Hematopoietic multipotent progenitor cell treated with erythropoietin and hydrocortisone succinate and interleukin-3 and kit ligand, for 8 days (in vitro differentiated cells): ENCODE measurements at regions not wholly inside any gene's neighbourhood (a gene's known extent, or its start where the extent isn't known, plus 50 kb on each side); places are given as distances from the start of the nearest gene placed in this dataset.

Source experiments
- DNase-seq: peaks from one replicate; pipeline ENCODE4 v3.0.0-alpha.2; 2015

DNA sequence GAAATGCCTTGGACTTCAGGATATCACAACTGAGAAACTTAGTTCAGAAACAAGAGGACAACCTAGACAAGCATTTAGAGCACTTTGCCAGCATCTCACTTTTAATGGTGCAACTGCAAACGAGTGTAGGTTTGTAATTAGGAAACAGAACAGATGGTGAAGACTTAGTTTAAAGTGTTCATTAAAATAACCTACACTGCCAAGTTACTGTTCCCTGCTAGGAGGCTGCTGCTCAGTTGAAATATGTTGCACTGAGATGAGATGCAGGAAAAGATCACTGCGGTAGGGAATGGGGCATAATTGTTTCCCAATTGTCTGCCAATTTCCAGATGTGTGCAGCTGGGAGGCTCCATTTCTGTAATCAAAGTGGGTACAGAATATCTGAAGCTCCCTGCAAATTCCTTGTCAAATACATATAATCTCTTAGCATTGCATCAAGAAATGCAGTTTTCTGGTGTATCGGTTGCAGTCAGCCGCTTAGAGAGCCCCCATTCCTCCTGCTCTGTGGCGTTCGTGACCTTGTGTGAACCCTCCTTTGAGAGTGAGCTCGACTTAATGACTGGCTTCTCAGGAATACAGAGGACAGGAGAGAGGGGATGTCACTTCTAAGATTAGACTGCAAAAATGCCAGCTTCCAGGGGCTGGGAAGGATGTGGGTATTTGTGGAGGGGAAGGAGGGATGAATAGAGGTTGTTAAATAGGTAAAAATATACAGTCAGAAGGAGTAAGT is 448.9 kb downstream of the MED10 start:
- no peak for DNase-seq

DNA sequence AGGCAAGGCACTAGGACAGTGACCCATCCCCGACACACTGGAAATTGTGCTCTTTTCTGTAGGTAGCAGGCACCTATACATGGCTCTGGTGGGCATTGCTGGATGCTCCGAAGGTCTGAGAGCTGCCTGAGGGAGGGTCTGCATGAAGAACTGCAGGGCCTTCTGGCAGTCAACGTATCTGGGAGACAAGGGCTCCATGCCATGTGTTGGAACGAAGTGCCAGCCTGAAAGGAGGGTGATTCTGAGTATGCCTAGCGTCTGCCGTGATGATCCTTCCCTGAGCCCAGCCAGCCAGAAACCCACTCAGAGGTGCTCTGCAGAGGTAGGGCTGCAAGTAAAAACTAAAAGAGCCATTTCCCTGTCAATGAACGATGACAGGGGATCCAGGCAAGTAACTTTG is 453.2 kb downstream of the MED10 start:
- DNase-seq: no peak

DNA sequence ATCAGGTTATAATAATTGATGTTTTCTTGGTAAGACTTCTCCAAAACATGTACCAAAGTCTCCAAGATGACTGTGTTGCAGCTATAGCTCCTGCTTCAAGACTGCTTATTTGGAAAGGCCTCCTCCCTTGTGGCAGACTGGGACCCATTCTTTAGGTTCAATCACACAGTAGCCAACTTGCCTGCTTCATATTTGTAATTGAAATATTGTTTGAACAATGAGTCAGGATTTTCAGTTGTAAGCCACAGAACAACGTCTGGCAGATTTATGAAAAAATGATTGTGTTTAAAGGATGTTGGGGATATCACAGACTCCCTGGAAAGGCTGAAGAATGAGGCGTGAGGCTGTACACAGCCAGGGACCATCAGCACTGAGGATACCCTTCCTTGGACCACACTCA is 458.9 kb downstream of the MED10 start:
- DNase-seq: no peak

DNA sequence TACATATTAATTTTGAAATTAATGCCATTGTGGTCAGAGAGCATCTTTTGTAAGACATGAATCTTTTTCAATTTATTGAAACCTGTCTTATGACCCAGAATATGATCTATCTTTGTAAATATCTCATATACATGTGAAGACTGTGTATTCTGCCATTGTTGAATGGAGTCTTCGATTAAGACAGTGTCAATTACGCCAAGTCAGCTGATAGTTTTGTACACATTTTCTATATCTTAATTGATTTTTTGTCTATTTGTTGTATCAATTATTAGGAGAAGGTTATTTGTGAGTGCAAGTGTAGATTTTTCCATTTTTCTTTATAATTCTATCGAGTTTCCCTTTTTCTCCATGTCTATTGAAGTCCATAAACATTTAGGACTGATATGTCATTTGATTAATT is 471.6 kb downstream of the MED10 start:
- no peak for DNase-seq

DNA sequence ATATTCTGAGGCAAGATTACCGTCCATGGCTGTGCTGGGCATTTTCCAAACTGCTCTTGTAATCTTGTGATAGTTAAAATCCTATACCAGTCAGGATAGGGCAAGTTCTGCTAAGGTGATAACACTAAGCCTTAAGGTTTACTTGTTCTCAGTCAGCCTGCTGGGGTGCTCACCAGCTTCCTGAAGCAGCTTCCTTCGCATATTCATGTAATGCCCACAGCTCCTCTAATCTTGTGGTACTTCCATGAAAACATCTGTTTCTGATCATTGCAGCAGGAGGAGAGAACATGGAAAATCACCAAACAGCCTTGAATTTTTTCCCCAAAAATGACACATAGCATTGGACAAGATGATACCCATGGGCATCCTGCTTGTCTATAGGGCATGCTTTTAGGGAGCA is 473.2 kb downstream of the MED10 start:
- no peak for DNase-seq

DNA sequence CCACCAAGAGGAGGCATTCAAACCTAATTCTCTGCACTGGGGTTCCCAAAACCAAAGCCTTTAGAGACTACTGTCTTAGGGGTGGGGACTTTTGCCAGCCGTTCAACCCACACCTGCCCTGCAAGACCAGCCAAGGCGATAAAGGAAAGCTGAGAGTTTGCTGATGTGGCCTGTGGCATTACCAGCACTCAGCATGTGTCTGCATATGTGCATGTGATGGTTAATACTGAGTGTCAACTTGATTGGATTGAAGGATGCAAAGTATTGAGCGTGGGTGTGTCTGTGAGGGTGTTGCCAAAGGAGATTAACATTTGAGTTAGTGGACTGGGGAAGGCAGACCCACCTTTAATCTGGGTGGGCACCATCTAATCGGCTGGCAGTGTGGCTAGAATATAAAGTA is 474.2 kb downstream of the MED10 start:
- DNase-seq: no peak

DNA sequence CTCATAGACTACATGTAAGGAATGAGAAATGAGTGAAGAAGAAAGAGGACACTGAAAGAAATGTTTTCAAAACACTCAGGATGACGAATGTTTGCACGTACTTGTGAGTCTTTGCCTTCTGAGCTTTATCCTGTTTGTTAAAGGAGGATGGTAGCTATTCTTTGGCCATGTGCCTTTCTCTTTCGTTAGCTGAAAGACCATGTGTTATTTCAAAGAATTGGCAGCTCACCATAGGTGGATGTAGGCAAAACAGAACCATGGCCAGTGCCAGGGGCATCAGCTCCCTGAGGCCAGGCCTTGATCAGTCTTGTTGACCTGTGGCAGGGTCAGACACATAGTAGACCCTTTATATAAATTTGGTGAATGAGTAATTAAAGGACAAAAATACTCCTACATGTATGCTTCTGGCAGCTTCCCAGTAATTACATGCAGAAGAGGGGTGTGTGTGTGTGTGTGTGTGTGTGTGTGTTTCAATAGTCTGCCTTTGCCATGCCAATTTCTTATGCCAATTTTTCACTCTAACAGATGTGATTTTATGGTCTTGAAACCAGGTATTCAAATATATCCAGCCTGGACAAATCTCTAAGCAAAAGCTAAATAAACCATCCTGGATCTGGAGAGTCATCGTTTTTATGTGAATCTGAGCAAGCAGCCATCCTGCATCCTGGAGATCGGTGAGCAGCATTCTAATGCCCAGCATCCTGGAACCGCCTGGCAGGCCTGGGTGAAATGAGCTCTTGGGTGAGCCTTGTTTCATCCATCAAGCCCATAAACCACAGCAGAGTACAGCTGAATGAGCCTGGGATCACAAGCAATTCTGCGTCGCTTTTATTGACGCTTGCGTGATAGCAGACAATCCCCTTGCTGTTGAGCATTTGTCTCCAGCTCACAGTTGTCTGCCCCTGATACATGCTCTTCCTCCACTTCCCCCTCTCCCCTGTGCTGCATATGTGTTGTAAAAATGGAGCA is 475.4 kb downstream of the MED10 start:
- no peak for DNase-seq

DNA sequence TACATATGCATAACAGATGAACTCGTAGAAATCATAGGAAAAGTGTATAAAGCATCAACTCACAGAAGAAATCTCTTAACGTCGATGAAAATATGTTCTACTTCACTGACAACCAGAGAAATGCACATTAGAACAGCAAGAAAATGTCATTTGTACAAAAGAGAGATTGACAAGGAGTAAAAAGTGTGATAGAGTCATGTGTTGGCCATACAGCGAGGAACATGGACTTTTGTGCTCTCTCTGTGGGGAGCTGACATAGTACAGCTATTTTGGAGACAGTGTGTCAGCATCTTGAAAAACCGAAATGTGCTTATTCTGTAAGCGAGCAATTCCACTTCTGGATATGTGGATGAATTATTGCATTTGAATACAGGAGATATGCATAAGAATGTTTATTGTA is 477.9 kb downstream of the ICE1 start:
- no peak for DNase-seq

DNA sequence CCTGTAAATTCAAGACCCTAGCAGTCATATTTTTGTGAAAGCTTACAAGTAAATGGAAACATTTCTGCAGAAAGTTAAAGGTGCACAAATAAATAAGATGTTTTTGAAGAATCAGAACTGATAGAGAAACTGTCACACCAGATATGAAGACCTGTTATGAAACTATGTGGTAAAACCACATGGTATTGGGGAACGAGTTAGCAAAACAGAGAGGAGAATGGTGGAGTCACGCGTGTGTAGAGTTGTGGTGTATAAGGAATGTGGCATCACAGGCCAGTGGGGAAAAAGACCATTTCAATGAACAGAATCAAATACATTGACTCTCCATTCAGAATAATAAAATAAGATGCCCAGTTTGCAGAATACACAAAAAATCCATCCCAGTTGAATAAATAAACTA is 477.2 kb downstream of the ICE1 start:
- no peak for DNase-seq

DNA sequence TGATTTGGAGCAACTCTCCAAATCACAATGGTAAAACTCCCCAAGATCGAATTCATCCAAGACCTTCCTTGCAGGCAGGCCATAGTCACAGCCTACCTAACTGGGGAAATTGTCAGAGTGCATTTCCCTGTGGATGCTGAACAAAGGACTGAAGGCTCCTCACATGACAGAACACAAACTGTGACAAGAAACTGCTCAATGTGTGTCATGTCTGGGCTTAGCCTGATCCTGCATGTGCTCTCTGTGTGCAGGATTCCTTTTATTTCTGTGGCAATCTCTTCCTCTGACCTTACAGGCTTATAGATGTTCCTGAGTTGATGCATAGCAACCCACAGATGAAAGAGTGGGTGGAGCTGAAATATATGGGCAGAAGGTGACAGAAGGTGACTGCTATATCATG is 465.8 kb downstream of the ICE1 start:
- no peak for DNase-seq

DNA sequence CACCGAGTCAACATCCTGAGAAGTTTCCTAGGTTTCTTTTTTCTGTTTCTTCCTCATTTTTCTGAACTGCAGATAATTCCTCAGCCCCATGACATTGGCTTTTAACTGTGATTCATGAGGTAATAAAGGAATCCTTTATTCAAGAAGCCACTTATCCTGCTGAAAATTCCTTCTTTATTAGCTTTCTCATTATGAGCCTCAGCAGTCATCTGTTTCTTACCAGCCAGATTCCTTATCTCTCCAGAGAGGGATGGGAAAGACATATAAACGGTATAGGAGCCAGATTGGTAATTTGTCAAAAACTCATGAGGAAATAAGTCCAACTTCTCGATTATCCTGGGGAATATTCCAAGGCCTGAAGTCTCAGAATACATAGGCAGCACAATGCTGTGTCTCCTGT is 465.4 kb downstream of the ICE1 start:
- no peak for DNase-seq

DNA sequence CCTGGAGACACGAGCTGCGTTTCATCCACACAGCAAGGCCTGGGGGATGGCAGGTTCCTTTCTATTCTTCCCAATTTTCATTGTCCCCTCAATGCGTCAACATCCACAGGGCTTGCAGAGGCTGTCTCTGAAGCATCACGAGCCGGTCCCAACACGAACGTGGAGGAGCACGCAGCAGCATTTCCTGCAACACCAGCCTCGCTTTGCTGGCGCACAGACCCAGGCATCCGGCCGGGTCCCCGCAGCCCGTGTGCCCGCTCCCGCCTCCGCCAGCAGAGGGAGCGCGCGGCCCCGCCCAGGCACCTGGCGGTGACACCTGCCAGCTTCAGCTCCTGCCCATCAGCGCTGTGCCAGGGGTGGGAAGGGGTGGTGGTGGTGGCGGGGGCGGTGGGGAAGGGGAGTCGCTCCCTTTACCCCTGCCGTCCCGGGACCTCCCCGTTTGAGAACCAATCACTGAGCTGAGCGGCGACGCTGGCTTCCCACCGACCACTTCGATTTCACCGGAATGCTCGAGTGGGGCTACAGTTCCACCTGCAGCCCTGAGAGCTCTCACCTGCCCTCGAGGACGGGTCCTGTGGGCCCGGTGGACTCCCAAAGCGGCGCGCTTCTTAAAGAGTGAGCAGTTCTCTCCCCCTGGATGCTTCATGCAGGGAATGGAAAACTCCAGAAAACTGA is 464.5 kb downstream of the ICE1 start:
- DNase-seq: no peak

DNA sequence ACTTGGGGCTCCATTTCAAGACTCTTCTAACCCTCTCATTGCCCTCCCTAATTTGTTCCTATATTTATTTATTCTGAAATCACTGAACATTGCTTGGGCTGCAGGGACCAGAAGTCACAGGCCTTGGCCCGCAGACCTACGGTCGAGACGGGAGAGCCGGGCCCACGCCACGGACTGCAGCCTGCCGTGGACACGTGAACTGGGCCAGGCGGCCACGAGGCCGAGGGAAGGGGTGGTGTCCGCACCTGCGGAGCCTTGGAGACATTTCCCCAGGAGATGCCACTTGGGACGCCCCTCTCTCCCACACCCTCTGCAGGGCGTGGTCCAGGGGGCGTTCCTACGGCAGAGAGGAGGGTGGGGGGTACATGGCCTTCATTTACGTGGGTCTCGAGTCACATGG is 463.9 kb downstream of the ICE1 start:
- DNase-seq: no peak

DNA sequence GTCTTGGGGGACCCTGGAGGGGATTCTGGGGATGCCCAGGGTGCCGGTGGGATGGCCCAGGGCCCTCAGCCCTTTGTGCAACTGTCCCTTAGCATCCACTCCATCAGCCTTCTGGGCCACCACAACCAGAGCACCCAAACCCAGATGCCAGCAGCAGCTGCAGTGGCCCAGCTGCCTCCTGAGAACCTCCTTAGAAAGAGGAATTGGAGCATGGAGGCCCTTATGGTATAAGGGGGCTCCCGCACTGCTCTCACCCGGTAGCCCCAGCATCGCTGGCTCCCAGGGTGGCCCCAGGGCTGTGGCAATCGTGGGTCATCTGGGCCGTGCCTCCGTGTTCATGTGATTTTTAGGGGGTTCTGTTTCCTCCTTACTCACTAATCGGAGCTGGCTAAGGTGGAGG is 463.3 kb downstream of the ICE1 start:
- no peak for DNase-seq

DNA sequence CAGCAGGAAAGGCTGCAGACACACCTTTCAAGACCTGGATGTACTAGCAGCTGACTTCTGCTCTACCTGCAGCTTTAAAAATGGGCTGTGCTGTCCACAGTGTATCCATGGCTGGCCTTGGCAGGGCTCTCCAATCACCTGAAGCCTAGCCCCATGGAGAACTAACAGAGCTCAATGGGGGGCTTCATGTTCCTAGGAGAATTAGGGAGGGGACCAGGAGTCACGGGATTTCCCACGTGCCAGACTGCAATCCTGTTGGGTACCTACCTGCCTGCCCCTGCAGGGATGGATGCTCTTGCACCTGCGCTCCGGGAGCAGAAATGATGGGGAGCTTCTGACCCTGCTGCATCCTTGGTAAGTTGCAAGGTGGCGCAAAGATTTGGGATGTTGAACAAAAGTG is 462.1 kb downstream of the ICE1 start:
- DNase-seq: no peak

DNA sequence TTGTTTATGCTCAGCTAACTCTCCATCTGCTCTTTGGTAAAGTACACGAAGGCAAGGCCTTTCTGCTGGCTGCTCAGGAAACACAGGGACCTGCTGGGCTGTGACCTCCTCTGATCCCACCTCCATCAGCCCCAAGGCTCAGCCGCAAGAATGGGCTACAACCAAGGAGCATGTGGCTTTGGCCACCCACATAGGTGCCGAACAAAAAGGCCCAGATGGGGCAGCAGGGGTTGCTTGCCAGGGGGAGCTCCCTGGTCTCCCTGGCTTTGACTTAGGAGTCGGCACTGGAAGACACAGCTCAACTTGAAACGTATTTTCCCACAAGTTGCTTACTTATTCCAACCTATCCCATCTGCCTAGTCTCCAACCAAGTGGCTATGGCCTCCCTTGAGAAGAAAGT is 461.1 kb downstream of the ICE1 start:
- no peak for DNase-seq

DNA sequence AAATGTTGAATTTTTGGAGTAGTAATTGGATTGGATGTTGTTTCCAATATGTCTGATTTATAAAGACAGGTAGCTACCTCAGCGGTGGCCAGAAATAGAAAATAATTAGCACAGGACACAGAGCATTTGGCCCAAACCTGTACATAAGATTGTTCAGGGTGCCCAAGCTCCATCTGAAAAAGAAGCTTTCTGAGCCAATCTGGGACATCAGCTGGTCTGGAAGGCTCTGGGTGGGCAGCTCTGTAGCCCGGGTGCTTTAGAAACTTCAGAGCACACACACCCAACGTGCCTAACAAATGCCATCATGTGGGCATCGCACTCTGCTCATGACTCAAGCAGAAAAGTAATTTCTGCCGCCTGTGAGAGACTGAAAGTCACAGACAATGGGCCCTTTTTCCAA is 460.7 kb downstream of the ICE1 start:
- DNase-seq: no peak

DNA sequence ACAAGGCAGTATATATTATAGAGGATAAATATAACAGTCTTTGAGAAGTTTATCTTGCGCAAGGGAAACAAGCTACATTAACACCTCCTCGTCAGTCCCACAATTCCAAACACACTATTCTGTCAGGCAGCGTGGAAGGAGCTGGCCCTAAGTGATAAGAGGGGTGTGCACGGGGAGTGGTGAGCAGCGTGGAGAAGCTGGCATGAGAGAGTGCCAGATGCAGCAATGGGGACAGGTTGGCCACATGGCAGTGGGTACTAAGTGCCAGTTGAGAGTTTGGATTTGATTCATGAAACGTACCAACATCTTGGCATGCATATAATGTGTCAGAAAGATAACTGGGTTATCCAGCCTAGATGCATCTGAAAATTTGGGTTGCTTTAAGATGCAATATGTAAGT is 460.2 kb downstream of the ICE1 start:
- DNase-seq: peak; percentile 76

DNA sequence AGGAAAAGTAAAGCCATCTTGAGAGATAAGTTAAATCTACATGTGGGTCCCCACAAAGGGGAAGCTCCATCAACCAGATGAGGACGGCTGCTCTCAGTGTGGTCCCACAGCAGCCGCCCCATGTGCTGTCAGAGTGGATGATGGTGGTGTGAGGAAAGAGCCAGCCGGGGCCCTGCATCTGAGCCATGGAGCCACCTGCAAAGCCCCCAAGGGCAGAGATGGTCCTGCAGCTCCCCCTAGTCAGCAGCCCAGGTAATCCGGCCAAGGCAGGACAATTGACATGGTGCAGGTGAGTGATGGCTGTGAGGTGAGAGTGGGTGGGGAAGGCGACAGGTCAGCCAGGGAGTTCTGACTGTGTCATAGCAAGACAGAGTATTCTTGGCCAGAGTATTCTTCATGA is 458.8 kb downstream of the ICE1 start:
- DNase-seq: no peak

DNA sequence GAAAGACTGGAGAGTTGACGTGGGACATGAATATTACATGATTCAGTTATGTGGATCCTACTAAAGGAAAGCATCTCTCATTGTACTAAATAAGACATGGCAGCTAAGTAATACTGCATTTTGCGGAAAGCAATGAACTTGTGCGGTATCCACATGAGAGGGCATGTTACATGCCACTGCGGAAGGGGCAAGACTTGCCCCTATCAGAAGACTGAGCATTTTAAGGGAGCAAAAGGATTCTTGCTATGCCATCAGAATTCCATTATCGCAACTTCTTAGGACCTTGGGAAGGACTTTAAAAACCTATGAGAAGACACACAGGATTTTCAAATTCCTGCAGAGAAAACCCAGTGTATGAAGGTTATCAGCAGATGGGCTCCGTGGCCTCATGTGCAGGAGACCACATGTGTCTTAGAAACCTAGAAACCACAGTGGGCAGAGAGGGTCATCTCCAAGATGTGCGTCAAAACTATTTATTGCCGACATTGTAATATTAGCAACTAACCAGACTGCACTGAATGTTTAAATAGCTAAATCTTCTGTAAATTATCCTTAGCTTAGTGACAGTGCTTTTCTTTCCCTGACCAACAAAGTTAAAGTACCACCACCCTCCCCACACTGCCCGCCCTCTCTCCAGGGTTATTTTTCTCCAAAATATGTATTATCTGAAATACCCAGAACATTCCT is 457.7 kb downstream of the ICE1 start:
- no peak for DNase-seq

DNA sequence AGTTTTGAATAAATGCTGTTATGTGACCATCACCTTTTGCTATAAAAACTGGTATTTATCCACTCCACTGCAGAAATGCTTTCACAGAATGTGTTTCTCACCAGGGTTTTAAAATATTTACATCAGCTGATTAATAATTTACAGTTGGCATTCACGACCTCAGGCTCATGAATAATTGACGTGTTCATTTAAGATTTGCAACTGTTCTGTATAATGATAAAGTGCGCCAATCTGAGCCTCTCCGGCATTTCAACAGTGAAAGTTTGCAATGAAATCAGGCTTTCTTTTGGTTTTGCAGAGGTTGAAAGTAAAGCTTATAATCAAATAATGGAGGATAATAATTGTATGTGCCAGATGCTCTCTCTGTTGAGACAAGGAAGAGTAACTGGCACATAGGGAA is 434.9 kb downstream of the ICE1 start:
- no peak for DNase-seq

DNA sequence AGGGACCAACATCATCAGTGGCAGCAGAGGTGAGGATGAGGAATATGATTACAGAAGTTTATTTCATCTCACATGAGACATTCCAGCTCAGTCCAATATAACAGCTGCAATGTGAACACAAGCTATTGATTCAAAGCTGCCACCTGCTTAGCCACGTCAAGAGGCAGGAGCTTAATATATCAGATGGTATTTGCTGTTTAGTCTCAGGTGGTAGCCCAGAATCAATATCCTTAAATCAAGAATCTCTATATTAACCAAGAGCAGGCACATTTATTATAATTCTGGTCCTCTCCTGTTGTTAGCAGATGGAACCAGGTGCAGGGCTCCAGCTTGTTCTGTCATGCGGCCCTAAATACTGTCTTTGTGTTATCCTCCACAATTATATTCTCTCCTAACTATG is 431.6 kb downstream of the ICE1 start:
- DNase-seq: no peak

DNA sequence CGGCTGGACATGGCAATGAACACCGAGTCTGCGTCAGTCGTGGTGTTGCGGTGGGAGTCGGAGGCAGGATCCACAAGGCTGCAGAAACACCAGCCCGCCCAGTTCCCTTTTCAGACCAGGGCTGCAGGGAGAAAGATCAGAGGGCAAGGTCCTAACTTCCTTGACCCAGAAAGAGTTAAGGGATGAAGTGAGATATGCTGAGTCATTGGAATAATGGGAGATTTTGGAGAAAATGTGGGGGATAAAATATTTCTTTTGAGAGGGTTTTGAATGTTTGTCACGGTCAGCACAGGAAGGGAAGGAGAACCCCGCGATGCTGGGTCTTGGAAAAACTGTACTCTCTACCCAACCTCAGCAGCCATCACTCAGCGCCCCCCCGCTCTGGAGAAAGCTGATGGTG is 416.0 kb downstream of the ICE1 start:
- no peak for DNase-seq
